HEK293 (cell line): ENCODE measurements at regions not wholly inside any gene's neighbourhood (a gene's known extent, or its start where the extent isn't known, plus 50 kb on each side); places are given as distances from the start of the nearest gene placed in this dataset.
A peak's percentile ranks its signal among the peaks of the same experiment; 100 is the strongest.

Experiments
- CTCF ChIA-PET: fragments of 350-600 bp; formaldehyde crosslinking; extraction: SDS; loops from one replicate; lab custom pipeline; 2021; ENCODE audit warnings: antibody characterized with exemption; lab: Yijun Ruan, JAX
- POLR2A ChIA-PET: fragments of 300-600 bp; formaldehyde crosslinking; extraction: SDS; loops from one replicate; lab custom pipeline; 2020; ENCODE audit warnings: antibody characterized with exemption, inconsistent platforms; lab: Yijun Ruan, JAX
- H3K27ac ChIP-seq: fragments of 200-500 bp; sonication (Bioruptor generic); 2 replicates; pipeline ENCODE4 v1.5.1; 2014; ENCODE audit warnings: low read depth, low read length, control low read depth, inconsistent platforms; ENCODE audit errors: extremely low read depth
- H3K36me3 ChIP-seq, 2 experiments: fragments of 200-500 bp in 1 of 2; sonication (Bioruptor generic) in 1 of 2; 1 replicate in 1 of 2; 2 replicates in 1 of 2; pipeline ENCODE4 v1.5.1; 2014 to 2017; ENCODE audit warnings: inconsistent platforms in 2 of 2, low read length in 2 of 2; ENCODE audit not compliant: control insufficient read depth in 2 of 2, insufficient read depth in 1 of 2
- H3K4me1 ChIP-seq: fragments of 200-500 bp; sonication (Bioruptor generic); 2 replicates; pipeline ENCODE4 v1.5.1; 2014; ENCODE audit warnings: mild to moderate bottlenecking, low read length, inconsistent platforms; ENCODE audit not compliant: control insufficient read depth, insufficient read depth
- H3K4me3 ChIP-seq: 2 replicates; pipeline ENCODE4 v1.5.1; 2011; ENCODE audit warnings: low read depth, mild to moderate bottlenecking, control low read depth, low read length, moderate library complexity
- H3K9me3 ChIP-seq: fragments of 200-500 bp; sonication (Bioruptor generic); 2 replicates; pipeline ENCODE4 v1.5.1; 2014; ENCODE audit warnings: low read depth, low read length, inconsistent platforms; ENCODE audit not compliant: control insufficient read depth, insufficient read depth
- FEZF1 ChIP-seq: fragments of 450-650 bp; formaldehyde crosslinking; IDR thresholded peaks from 2 replicates; pipeline ENCODE4 v1.5.1; 2016; ENCODE audit warnings: missing biosample characterization, missing genetic modification characterization
- GFI1B ChIP-seq: fragments of 450-650 bp; formaldehyde crosslinking; IDR thresholded peaks from 2 replicates; pipeline ENCODE4 v1.5.1; 2016; ENCODE audit warnings: missing biosample characterization, missing genetic modification characterization
- GLI2 ChIP-seq: fragments of 450-650 bp; formaldehyde crosslinking; IDR thresholded peaks from 2 replicates; pipeline ENCODE4; 2017; ENCODE audit warnings: missing biosample characterization, missing genetic modification characterization, low read depth, borderline replicate concordance
- KLF1 ChIP-seq: fragments of 450-650 bp; formaldehyde crosslinking; IDR thresholded peaks from 2 replicates; pipeline ENCODE4 v1.5.1; 2016; ENCODE audit warnings: missing biosample characterization, missing genetic modification characterization
- KLF8 ChIP-seq: fragments of 450-650 bp; formaldehyde crosslinking; IDR thresholded peaks from 2 replicates; pipeline ENCODE4 v1.5.1; 2016; ENCODE audit warnings: missing biosample characterization, missing genetic modification characterization
- TCF7L2 ChIP-seq: IDR thresholded peaks from 2 replicates; pipeline ENCODE4 v1.6.1; 2011; ENCODE audit warnings: low read depth, mild to moderate bottlenecking, inconsistent platforms, low read length, moderate library complexity, borderline replicate concordance
- ZNF112 ChIP-seq: fragments of 450-650 bp; formaldehyde crosslinking; IDR thresholded peaks from 2 replicates; pipeline ENCODE4 v1.5.0; 2017; ENCODE audit warnings: missing biosample characterization, missing genetic modification characterization
- ZNF133 ChIP-seq: fragments of 450-650 bp; formaldehyde crosslinking; IDR thresholded peaks from 2 replicates; pipeline ENCODE4 v1.5.1; 2016; ENCODE audit warnings: missing biosample characterization, missing genetic modification characterization
- ZNF146 ChIP-seq: fragments of 450-650 bp; formaldehyde crosslinking; IDR thresholded peaks from 2 replicates; pipeline ENCODE4 v1.5.1; 2016; ENCODE audit warnings: missing biosample characterization, missing genetic modification characterization
- ZNF239 ChIP-seq: fragments of 450-650 bp; formaldehyde crosslinking; IDR thresholded peaks from 2 replicates; pipeline ENCODE4 v1.5.1; 2016; ENCODE audit warnings: missing biosample characterization, missing genetic modification characterization
- ZNF548 ChIP-seq: fragments of 450-650 bp; formaldehyde crosslinking; IDR thresholded peaks from 2 replicates; pipeline ENCODE4 v1.5.1; 2016; ENCODE audit warnings: missing biosample characterization, missing genetic modification characterization
- ZNF555 ChIP-seq: fragments of 450-650 bp; formaldehyde crosslinking; conservative IDR thresholded peaks from 2 replicates; pipeline ENCODE4 v1.5.1; 2017; ENCODE audit warnings: missing biosample characterization, mild to moderate bottlenecking, missing genetic modification characterization, inconsistent platforms
- ZNF621 ChIP-seq: fragments of 450-650 bp; formaldehyde crosslinking; IDR thresholded peaks from 2 replicates; pipeline ENCODE4 v1.5.1; 2017; ENCODE audit warnings: missing biosample characterization, missing genetic modification characterization
- ZNF701 ChIP-seq: fragments of 450-650 bp; formaldehyde crosslinking; IDR thresholded peaks from 2 replicates; pipeline ENCODE4 v1.5.1; 2016; ENCODE audit warnings: missing biosample characterization, missing genetic modification characterization
- ZSCAN23 ChIP-seq: fragments of 450-650 bp; formaldehyde crosslinking; IDR thresholded peaks from 2 replicates; pipeline ENCODE4 v1.5.1; 2016; ENCODE audit warnings: missing biosample characterization, missing genetic modification characterization
- TF ChIP-seq, protein P1 (sequence below): fragments of 450-650 bp; formaldehyde crosslinking; IDR thresholded peaks from 2 replicates; pipeline ENCODE4 v1.5.1; 2016; ENCODE audit warnings: missing biosample characterization, missing genetic modification characterization
- TF ChIP-seq, protein P2 (sequence below): fragments of 450-650 bp; formaldehyde crosslinking; IDR thresholded peaks from 2 replicates; pipeline ENCODE4 v1.5.1; 2016; ENCODE audit warnings: missing biosample characterization, missing genetic modification characterization

DNA sequence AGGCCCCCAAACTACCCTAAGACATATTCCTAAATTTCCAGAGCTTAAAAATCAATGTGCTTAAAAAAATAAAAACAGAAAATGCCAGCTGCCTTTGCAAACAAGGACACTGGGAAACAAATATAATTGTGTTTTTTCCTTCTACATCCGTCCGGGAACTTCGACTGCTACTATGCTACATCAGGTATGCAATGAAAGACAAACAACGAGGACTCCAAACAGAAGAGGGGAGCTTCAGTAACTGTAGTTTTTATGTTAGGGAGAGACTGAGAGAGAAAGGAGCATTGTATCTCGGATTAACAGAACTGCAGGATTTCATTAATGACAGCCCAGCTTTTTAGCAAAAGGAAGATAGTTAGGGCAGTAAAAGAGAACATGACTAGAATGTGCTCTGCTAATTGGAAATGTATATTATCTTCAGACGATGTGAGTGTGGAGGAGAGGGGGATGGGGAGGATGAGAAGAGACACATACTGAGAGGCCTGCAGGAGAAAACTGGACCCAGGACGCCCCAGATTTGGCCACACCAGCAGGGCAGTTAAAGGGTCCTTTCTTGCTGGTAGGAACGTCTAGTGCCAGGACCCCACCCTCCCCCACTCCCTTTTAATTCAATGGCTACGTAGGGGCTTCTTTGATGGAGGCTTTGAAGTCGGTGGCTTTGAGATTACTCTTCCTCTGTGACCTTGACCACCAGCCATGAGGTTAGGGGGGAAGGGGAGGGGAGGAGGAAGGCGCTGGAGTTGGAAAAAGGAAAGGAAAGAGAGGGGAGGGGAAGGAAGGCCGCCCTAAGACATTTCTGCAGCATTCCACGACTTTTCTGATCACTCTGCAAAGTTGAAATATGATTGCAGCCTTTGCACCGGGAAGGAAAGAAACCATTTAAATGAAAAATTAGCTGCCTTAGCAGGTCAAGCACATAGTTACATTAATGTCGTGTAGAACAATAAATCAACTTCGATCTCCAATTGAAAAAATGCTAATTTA lies 187.1 kb downstream of the BLID start:
- H3K36me3 ChIP-seq = no peaks in the 10 kb centered on the region
- POLR2A ChIA-PET = interaction anchor here (0.6 kb wide), 1 partner anchor 98 kb away, joined by 3 read pairs; no protein-coding TSS in a partner anchor
- H3K4me3 ChIP-seq = peak overlapping the region; percentile 16
- H3K9me3 ChIP-seq = no peaks in the 10 kb centered on the region
- 0 out of 2 replicates have a peak, but pooled peaks cover 8% of the 10 kb centered on the region for H3K4me1 ChIP-seq
- CTCF ChIA-PET = interaction anchor here (0.7 kb wide), 2 partner anchors 113 to 162 kb away, joined by 3 read pairs; no protein-coding TSS in a partner anchor
- H3K27ac ChIP-seq = no peak overlapping the region
- no peak for TF ChIP-seq ZSCAN23 (tag by site-specific recombination)
- no peak for TF ChIP-seq ZNF701 (tag by site-specific recombination)
- peak; percentile 37; the same call in 1 of the 2 replicates for TF ChIP-seq TCF7L2
- TF ChIP-seq KLF1 (tag by site-specific recombination) = no peak
- TF ChIP-seq, protein P1, sequence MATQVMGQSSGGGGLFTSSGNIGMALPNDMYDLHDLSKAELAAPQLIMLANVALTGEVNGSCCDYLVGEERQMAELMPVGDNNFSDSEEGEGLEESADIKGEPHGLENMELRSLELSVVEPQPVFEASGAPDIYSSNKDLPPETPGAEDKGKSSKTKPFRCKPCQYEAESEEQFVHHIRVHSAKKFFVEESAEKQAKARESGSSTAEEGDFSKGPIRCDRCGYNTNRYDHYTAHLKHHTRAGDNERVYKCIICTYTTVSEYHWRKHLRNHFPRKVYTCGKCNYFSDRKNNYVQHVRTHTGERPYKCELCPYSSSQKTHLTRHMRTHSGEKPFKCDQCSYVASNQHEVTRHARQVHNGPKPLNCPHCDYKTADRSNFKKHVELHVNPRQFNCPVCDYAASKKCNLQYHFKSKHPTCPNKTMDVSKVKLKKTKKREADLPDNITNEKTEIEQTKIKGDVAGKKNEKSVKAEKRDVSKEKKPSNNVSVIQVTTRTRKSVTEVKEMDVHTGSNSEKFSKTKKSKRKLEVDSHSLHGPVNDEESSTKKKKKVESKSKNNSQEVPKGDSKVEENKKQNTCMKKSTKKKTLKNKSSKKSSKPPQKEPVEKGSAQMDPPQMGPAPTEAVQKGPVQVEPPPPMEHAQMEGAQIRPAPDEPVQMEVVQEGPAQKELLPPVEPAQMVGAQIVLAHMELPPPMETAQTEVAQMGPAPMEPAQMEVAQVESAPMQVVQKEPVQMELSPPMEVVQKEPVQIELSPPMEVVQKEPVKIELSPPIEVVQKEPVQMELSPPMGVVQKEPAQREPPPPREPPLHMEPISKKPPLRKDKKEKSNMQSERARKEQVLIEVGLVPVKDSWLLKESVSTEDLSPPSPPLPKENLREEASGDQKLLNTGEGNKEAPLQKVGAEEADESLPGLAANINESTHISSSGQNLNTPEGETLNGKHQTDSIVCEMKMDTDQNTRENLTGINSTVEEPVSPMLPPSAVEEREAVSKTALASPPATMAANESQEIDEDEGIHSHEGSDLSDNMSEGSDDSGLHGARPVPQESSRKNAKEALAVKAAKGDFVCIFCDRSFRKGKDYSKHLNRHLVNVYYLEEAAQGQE (tag by site-specific recombination) = no peak

DNA sequence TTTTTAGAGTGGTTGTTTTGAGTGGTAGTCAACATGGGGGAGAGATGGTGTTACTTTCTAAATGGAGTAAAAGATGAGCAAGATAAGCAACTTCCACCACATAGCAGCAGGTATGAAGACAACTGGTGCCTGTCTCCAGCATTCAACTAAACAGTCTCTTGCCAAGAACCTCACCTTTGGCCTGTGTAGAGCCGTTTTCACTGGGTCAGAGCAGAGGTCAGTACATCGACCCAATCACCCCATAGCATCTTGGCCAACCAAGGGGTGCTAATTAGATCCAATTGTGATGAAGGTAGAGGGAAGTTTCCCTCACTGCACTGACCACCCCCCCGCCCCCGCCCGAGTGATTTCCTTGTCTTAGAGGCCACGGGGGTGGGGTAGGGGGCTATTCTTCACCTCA lies 188.2 kb downstream of the BLID start:
- H3K36me3 ChIP-seq = no peaks in the 10 kb centered on the region
- TF ChIP-seq ZNF239 (tag by site-specific recombination) (no peak), GLI2 (no peak), ZNF555 (tag by site-specific recombination) (no peak), ZNF112 (no peak), GFI1B (no peak), ZNF133 (tag by site-specific recombination) (no peak), KLF8 (no peak), ZNF621 (tag by site-specific recombination) (no peak), ZNF548 (tag by site-specific recombination) (no peak), ZNF146 (tag by site-specific recombination) (no peak), FEZF1 (tag by site-specific recombination) (no peak)
- TF ChIP-seq, protein P2, sequence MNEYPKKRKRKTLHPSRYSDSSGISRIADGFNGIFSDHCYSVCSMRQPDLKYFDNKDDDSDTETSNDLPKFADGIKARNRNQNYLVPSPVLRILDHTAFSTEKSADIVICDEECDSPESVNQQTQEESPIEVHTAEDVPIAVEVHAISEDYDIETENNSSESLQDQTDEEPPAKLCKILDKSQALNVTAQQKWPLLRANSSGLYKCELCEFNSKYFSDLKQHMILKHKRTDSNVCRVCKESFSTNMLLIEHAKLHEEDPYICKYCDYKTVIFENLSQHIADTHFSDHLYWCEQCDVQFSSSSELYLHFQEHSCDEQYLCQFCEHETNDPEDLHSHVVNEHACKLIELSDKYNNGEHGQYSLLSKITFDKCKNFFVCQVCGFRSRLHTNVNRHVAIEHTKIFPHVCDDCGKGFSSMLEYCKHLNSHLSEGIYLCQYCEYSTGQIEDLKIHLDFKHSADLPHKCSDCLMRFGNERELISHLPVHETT (tag by site-specific recombination) = no peak
- TF ChIP-seq, all 188 proteins: peak for 0
- no peaks in the 10 kb centered on the region for H3K9me3 ChIP-seq
- ChIA-PET CTCF (interaction anchor here (0.7 kb wide), 1 partner anchor 114 kb away, joined by 3 read pairs; no protein-coding TSS in a partner anchor), POLR2A (no interaction called here)
- H3K27ac ChIP-seq = no peak overlapping the region
- no peak overlapping the region for H3K4me3 ChIP-seq
- H3K4me1 ChIP-seq = 0 out of 2 replicates have a peak, but pooled peaks cover 8% of the 10 kb centered on the region
